ENCODE measurements at regions not wholly inside any gene's neighbourhood (a gene's known extent, or its start where the extent isn't known, plus 50 kb on each side); places are given as distances from the start of the nearest gene placed in this dataset.

DNA sequence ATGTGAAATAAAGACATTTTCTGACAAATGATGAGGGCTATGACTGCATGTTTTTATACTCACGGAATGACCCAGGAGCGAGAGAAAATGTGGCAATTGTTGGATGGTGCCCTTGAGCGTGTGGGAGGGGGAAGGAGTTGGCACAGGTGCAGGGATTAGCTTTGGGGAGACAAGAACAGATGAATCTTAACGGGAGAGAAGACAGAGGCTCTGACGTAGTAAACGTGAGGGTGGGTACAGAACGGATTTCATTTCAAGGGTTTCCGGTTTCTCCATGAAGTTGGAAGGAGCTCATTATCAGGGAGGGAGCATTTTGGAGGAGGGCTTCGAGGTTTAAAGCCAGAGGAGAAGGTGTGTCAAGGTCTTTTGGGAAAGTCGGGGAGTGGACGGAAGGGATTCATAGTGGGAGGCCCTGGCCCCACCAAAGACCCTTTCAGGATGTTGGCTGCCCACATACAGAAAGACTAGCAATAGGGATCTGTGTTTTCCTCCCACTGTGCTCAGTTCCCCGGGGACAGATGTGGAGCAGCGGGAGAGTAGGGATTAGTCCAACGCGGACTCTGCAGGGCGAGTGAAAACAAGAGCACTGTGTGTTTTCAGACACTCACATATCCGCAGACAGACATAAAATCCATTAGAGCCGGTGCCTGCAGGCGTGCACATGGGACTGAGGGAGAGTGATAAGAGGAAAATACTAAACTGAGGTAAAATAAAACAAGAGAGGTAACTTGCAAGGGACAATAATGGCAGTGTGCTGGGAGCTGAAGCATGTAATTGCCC lies 584.1 kb downstream of the AJAP1 start:
- DNase-seq (ENCODE audit: low read depth): no peak

GRCh38 chr1:5235355-5235899 lies 581.0 kb downstream of the AJAP1 start:
- DNase-seq (ENCODE audit: low read depth): no peak

DNA sequence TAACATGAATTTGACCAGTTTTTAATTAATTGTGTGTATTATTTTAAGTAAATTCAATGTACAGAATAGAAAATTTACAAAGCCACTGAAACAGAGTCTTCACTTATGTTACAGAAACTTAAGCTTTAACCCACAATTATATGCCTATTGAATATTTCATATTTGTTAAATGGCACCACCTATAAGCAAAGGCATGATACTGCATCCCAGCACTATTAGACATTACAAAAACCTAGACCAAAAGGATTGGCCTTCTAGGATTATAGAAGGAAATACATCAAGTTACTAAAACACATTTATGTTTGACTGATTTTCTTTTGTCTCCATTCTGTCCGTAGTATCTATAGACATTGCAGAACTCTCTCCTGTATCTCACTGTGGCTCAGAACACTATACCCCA lies 578.1 kb downstream of the AJAP1 start:
- no peak for DNase-seq (ENCODE audit: low read depth)

GRCh38 chr1:5231541-5232315 lies 577.3 kb downstream of the AJAP1 start:
- DNase-seq (ENCODE audit: low read depth): no peak

DNA sequence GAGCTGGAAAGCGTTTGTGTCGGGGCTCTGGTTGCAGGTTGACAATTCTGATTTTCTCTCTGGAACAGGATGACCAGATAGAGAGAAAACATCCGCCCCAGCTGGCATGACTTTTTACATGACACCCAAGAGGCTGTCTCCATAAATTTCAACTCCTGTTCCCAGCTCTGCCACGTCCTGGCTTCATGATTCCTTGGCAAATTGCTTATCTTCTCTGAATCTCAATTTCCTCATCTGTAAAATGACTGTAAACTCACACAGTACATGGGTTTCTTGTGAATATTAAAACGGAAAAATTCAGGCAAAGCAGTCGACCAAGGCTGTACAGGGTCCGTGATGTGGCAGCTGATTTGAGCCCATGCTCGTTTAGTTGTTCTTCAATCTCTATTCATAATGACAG lies 572.7 kb downstream of the AJAP1 start:
- DNase-seq (ENCODE audit: low read depth): no peak

DNA sequence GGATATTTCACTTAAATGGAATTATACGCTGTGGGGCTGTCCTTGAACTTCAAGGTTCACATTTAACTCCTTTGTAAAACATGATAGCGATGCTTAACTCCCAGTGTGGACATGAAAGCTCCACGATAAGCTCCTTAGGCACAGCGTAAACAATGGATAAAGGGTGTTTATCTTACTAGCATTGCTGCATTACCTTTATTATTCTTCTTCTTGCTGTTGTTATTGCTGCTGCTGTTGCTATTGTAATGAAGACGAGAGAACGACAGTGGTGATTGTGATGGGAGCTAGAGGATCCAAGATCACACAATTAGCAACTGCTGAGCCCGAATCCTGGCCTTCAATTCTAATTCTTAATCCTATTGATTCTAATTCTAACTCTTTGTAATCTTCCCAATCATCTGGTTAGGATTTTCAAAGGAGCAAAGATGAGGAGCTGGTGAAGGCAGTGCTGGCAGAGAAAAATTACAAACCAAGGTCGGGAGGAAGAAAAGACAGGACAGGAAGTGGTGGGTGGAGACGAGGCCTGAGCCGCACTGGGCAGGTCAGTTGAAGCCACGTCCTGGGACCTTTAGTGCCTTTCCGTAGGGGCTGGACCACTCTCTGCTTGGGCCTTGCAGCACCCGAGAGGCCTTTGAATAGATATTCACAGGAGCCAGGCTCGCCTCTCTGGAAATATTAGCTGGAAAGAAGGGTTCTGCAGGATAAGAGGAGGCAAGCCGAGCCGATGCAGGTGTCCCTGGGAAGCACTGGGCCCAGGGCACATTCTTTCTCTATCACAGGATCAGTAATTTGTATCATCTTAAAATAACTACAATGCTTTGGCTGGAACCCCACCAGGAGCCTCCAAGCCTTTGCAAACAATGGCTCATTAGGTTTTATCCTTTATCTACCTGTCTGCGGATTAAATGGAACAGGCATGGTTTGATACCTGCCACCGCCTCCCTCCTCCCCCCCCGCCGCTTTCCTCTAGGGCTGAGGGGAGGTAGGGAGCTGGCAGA lies 571.6 kb downstream of the AJAP1 start:
- no peak for DNase-seq (ENCODE audit: low read depth)

DNA sequence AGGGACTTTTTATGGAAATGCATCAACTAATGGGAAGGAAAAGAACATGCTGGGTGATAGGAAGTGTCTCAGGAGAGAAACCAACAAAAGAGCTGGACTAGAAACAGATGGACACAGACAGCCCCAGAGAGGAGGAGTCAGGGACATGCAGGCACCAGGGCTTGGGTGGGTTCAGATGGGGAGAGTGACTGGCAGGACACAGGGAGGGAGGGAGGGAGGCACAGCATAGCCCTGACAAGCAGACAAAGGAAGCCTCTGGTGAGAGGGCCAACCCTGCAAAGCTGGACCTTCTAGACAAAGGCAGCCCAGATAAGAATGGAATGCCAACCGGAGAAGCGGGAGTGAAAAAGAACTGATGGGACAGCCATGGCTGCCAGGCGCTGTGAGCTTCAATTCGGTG lies 568.8 kb downstream of the AJAP1 start:
- no peak for DNase-seq (ENCODE audit: low read depth)

DNA sequence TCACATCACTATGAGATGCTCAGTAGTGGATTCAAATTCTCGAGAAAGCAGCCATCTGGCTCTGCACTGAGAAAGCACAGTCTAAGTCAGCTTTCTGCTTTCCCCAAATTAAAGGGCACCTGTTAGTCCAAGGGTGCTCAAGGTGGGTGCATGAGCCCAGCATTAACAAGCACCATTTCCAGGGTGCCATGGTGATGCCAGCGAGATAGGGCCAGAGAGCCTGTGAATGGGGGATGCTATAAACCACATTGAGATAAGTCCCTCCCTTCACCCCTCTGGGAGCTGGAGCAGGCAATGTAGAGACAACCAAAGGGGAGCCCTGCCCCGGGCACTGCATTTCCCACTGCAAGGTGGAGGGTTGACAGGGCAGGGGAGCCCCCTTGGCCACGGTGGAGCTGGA lies 568.2 kb downstream of the AJAP1 start:
- DNase-seq (ENCODE audit: low read depth): no peak

GRCh38 chr1:5221451-5221850 lies 567.0 kb downstream of the AJAP1 start:
- no peak for DNase-seq (ENCODE audit: low read depth)

- DNase-seq (ENCODE audit: low read depth): no peak
Measured at GRCh38 chr1:5220821-5221220, 566.4 kb downstream of the AJAP1 start.

DNA sequence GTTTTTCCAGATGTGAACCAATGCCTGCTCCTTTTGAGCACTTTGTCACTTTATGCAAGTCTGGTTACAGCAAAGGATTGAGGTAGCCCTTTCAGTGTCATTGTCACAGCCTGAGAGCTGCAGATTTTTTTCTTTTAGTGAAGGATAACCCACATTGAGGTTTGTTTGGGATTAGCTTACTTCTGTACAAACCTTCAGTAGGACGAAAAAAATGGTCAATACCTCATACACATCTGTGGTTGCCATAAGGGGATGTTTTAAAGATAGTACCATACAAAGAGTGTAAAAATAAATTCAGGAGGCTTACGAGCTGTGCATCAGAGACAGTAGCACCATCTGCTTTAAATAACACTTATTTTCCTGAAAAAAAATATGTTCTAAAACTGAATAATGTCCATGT lies 566.0 kb downstream of the AJAP1 start:
- DNase-seq (ENCODE audit: low read depth): no peak

DNA sequence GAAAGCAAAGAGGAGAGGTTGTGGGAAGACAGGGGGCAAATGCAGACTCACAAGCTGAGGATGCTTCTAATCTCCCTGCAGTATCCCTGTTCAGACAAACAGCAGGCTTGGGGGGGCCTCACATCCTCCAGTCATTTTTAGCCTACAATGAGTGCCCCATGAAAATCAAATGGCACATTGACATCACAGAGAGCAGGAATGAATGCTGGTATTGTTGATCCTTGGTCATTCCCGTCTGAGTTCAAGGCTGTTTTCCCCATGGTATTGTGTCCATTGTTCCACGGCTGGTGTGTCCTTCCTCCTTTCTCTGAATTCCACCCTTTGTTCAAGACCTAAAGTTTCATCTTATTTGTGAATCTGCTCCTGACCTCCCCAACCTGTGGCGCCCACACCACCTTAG lies 545.6 kb downstream of the AJAP1 start:
- no peak for DNase-seq (ENCODE audit: low read depth)

- no peak for DNase-seq (ENCODE audit: low read depth)
Measured at GRCh38 chr1:5198328-5198727, 543.9 kb downstream of the AJAP1 start.

GRCh38 chr1:5191470-5191869 lies 537.1 kb downstream of the AJAP1 start:
- no peak for DNase-seq (ENCODE audit: low read depth)

DNA sequence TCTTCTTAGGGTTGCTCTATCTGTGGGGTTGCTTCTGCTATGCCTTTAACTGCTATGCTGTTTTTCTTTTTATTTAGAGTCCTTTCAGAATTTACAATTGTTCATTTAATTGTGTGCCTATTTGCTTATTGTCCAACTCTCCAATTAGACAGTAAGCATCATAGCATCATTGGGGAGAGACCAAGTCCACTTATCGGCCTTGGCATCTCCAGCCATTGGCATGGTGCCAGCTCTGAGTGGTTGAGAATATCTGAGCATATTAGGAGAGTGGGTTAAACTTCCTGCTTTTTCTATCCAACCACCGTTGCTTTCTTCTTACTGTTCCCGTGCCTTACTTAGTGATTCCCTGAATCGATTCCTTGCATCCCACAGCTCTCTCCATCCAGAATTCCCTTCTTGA lies 535.0 kb downstream of the AJAP1 start:
- no peak for DNase-seq (ENCODE audit: low read depth)

GRCh38 chr1:5165762-5166161 lies 511.4 kb downstream of the AJAP1 start:
- DNase-seq (ENCODE audit: low read depth): no peak

DNA sequence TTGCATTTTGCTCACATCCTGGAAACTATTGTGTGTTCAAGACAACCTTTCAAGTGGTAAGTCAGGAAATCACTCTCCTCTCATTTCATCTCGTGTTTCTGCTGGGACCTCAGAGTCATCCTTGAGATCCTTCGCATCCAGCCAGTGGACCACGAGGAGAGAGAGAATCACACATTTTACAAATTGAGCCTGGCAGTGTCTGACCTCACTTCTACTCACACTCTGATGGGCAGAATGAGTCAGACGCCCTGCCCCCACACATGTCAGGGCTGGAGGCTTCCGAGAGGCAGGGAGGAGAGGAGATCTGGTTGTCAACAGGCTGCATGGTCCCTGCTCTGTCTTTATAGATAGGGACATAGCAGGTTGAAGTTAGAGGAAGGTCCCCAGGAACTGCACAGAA lies 509.7 kb downstream of the AJAP1 start:
- no peak for DNase-seq (ENCODE audit: low read depth)

DNA sequence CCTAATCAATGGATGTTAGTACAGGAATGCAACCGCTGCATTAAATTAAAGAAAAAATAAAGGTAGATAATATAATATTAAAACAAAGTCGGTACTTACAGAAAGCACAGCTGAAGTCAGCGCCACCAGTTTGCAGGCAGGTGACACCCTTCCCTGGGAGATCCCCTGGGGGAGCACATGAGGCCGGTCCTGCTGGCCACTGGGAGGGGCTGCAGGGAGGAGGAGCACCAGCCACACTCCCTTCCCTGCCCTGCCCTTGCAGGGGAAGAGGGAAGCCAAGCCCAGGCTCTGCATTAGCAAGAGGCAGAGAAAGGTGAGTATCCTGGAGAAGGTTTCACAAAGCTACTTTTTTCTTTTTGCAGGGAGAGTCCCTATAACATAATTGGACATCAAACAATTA lies 507.0 kb downstream of the AJAP1 start:
- no peak for DNase-seq (ENCODE audit: low read depth)

GRCh38 chr1:5157175-5157574 lies 502.8 kb downstream of the AJAP1 start:
- no peak for DNase-seq (ENCODE audit: low read depth)

GRCh38 chr1:5156416-5157120 lies 502.2 kb downstream of the AJAP1 start:
- DNase-seq (ENCODE audit: low read depth): no peak

DNA sequence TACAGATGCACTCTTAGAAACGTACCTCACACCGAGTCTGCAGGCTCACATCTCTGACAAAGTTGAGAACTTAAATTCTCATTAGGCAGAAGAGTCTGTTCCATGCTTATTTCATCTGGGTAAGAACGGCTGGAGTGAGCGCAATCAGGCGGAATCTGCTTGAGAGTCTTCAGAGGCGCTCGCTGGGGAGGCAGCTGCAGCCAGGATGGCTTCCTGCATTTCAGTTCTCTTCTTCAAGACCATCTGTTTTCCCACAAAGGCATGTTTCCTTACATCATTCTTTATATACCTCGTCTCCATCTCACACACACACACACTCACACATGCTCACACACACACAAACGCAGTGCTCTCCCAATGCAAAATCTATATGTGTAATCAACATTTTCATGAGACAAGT lies 497.1 kb downstream of the AJAP1 start:
- DNase-seq (ENCODE audit: low read depth): no peak

Measured in Daoy (cell line).